Brain microvascular endothelial cell (primary cell): ENCODE measurements at regions not wholly inside any gene's neighbourhood (a gene's known extent, or its start where the extent isn't known, plus 50 kb on each side); places are given as distances from the start of the nearest gene placed in this dataset.

ENCODE experiments used
- DNase-seq: peaks from one replicate; pipeline ENCODE4 v3.0.0-alpha.2; 2020
- H3K27ac ChIP-seq: fragments of 250-450 bp; sonication (Bioruptor Pico); 2 replicates; pipeline ENCODE4 v1.5.1; 2020; ENCODE audit warnings: mild to moderate bottlenecking, moderate library complexity
- H3K27me3 ChIP-seq: fragments of 250-450 bp; sonication (Bioruptor Pico); replicated peaks from 2 replicates; pipeline ENCODE4 v1.5.1; 2020; ENCODE audit warnings: mild to moderate bottlenecking
- H3K36me3 ChIP-seq: fragments of 250-450 bp; sonication (Bioruptor Pico); replicated peaks from 2 replicates; pipeline ENCODE4 v1.5.1; 2020; ENCODE audit warnings: mild to moderate bottlenecking
- H3K4me3 ChIP-seq: 2 replicates; pipeline ENCODE4 v1.5.1; 2011; ENCODE audit warnings: low read depth, mild to moderate bottlenecking, control low read depth, low read length, moderate library complexity
- CTCF ChIP-seq: IDR thresholded peaks from 2 replicates; pipeline ENCODE4 v1.5.1; 2011; ENCODE audit warnings: low read depth, mild to moderate bottlenecking, moderate library complexity, low read length, control low read depth, inconsistent platforms; ENCODE audit errors: missing control alignments
- in situ Hi-C: cut with HindIII; loops from 2 replicates; pipeline ENCODE4 v1.10.0; 2017; ENCODE audit warnings: low sequenced_read_pairs, low pct_ligation_motif_present

GRCh38 chr1:95701450-95702173 lies 467.6 kb downstream of the RWDD3 start:
- TF ChIP-seq CTCF, result no peak
- Histone ChIP-seq H3K27ac (no peak overlapping the region), H3K4me3 (no peak overlapping the region), H3K36me3 (no peaks in the 10 kb centered on the region), H3K27me3 (no peaks in the 10 kb centered on the region)
- no peak for DNase-seq
- in situ Hi-C loops, result no loop called here

DNA sequence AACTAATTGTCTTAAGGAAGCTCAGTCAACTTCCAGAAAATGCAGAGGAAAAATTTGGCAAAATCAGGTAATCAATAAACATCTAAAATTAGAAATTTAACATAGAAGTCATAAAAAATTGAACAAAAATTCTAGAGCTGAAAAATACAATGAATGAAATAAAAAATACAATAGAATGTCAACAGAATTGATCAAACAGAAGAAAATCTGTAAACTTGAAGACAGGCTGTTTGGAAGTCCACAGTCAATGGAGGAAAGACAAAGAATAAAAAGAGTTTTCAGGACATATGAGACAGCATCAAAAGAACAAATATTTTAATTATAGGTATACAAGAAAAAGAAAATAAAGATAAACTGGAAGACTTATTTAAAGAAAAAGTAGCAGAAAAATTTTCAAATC lies 469.0 kb downstream of the RWDD3 start:
- DNase-seq, result no peak
- H3K27me3 ChIP-seq, result no peaks in the 10 kb centered on the region
- no peak for TF ChIP-seq CTCF
- H3K36me3 ChIP-seq, result no peaks in the 10 kb centered on the region
- no peak overlapping the region for H3K4me3 ChIP-seq
- H3K27ac ChIP-seq, result no peak overlapping the region
- in situ Hi-C loops, result no loop called here

GRCh38 chr1:95716097-95716496 lies 482.1 kb downstream of the RWDD3 start:
- in situ Hi-C loops, result no loop called here
- no peaks in the 10 kb centered on the region for H3K36me3 ChIP-seq

GRCh38 chr1:95716550-95716949 lies 482.5 kb downstream of the RWDD3 start:
- Histone ChIP-seq H3K36me3 (no peaks in the 10 kb centered on the region), H3K27ac (no peak overlapping the region), H3K4me3 (no peak overlapping the region), H3K27me3 (no peaks in the 10 kb centered on the region)
- in situ Hi-C loops, result no loop called here
- no peak for DNase-seq
- TF ChIP-seq CTCF, result no peak

More at GRCh38 chr1:95716097-95716496, 482.1 kb downstream of the RWDD3 start:
- no peak for DNase-seq
- Histone ChIP-seq H3K4me3 (no peak overlapping the region), H3K27ac (no peak overlapping the region), H3K27me3 (no peaks in the 10 kb centered on the region)
- TF ChIP-seq CTCF, result no peak

DNA sequence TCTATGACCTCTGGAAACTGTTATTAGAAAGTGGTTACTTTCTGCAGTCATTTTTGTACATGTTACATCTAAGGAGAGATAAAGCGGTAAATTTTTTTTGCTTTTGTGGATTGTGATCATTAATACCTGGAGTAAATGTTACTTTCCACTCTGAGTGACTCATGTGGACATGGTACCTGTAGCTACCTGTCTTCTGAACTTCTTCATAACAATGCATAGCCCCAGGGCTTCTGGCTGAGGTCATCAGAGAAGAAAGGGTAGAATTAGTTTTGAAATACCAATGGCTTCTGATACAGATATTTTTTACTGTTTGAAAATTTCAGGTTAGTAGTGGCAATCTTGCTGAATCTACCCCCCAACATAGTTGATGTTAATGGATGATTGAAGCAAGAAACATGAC lies 489.3 kb downstream of the RWDD3 start:
- no peak for DNase-seq
- Histone ChIP-seq H3K27ac (no peak overlapping the region), H3K36me3 (no peaks in the 10 kb centered on the region), H3K27me3 (no peaks in the 10 kb centered on the region), H3K4me3 (no peak overlapping the region)
- no peak for TF ChIP-seq CTCF
- in situ Hi-C loops, result no loop called here

GRCh38 chr1:95728841-95729240 lies 494.8 kb downstream of the RWDD3 start:
- in situ Hi-C loops, result no loop called here
- DNase-seq, result no peak
- Histone ChIP-seq H3K36me3 (no peaks in the 10 kb centered on the region), H3K27ac (no peak overlapping the region), H3K27me3 (no peaks in the 10 kb centered on the region), H3K4me3 (no peak overlapping the region)
- TF ChIP-seq CTCF, result no peak
